Hematopoietic multipotent progenitor cell treated with erythropoietin and hydrocortisone succinate and interleukin-3 and kit ligand, for 6 days (in vitro differentiated cells): ENCODE measurements at regions not wholly inside any gene's neighbourhood (a gene's known extent, or its start where the extent isn't known, plus 50 kb on each side); places are given as distances from the start of the nearest gene placed in this dataset.

Source experiments
- DNase-seq: peaks from one replicate; pipeline ENCODE4 v3.0.0-alpha.2; 2015

DNA sequence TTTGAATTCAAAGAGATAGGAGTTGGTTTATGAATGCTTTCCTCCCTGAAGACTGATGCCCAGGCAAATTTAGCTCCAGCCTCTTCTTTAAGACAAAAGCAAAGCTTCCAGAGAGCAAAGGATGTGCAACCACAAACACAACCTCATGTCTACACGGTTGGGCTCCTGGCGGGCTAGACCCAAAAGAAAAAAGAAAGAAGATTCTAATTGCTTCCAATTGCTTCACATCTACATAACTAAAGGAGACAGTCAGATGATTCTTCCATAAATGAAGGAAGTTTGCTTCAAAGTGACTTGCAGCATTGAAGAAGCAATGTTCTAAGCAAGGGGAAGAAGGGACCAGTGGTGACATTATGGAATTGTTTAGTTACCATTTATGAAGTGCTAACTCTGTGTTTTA, 1603.0 kb upstream of the TENM3 start:
- DNase-seq: no peak

DNA sequence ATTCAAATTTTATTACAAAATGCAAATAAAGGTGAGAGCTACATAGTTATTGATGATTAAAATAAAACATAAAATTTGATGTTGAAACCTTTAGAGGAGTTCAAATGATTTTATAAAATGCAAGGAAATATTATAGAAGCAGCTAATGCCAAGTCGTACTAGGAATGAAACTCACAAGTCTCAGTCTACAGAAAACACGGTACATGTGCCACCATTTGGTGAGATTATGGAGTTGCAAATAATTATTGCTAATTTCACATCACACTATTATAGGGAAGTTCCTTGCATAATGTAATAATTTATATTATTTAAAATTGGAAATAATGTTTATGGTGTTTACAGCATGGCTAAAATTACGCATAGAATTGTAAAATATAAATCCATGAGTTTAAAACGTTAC, 1601.7 kb upstream of the TENM3 start:
- peak; percentile 4 for DNase-seq

- no peak for DNase-seq
Measured at GRCh38 chr4:180642732-180643131, 1600.5 kb upstream of the TENM3 start.

GRCh38 chr4:180650273-180650672, 1592.9 kb upstream of the TENM3 start:
- no peak for DNase-seq

GRCh38 chr4:180652533-180652932, 1590.7 kb upstream of the TENM3 start:
- DNase-seq: no peak

DNA sequence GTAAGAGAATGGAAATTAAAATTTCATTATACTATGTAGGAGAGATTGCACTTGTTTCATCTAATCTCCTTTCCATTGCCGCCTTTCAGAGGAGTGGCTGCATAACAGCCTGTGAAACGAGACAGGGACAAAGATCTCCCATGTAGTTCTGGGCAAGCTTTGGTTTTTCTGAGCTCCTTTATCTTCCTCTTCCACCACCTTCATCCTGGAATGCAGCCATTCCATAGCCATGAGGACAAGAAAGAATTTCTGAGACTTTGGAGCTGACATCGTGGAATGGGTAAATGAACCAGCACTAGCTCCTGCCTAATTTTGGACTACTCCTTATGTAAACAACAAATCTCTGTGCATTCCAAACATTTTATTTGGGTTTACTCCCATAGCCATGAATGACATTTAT, 1587.3 kb upstream of the TENM3 start:
- DNase-seq: no peak

DNA sequence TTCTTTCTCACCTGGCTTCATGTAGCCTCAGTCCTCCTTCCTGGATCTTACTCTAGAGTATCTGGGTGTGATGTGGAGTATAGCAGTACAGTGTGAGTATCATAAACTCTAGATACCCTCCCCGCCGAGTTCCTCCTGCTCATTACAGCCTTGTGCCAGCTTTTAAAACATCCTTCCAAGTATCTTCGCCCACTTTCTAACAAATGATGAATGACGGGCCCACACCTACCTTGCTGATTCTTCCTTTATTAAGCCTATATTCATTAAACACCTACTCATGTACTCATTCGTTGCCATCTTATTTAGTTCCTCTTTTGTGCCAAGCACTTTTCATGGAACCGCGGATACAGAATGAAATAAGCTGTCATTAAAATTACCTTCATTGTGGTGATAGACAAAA, 1585.3 kb upstream of the TENM3 start:
- no peak for DNase-seq

DNA sequence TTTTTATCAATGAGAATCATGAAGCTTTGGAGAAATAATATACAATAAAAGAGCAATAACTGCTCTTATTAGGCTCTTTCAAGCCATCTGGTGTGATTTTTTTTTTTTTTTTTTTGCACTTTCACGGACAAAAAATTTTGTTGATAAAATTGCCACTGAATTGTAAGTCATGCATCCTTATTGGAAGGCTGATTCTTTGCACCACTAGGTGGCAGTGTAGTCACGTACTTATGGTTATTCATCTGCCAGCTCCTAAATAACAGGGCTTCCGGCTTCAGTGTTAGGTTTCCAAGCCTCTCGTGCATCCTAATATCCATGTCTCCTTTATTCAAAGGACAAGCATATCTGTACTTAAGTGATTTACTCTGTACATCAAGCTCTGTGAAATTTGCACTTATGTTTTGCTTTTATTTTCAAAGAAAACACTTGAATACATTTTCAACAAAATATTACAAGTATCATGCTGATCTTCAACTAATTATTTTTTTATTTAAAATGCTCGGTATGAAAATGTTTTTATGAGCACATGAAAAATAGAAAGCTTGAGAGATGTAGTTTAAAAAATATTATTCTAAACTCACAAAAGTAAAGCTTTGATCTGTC, 1578.3 kb upstream of the TENM3 start:
- DNase-seq: peak; percentile 92

DNA sequence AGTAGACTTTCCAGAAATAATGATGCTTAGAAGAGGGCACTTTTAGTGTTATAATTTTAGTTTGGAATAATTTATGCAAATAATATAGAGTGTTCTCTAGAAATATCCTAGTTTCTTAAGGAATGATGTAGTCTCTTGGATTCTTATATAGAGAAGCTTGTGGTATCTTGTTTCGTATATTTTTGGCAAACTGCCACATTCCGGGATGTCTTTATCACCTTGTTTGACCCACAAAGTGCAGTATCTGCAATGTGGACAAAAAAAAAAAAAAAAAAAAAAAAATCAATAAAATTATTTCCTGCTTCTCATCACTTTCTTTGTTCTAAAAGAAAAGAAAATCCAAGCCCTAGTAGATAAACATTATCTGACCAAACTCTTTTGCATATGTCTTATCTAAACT, 1577.7 kb upstream of the TENM3 start:
- DNase-seq: no peak

GRCh38 chr4:180665994-180666824, 1577.0 kb upstream of the TENM3 start:
- peak; percentile 82 for DNase-seq

DNA sequence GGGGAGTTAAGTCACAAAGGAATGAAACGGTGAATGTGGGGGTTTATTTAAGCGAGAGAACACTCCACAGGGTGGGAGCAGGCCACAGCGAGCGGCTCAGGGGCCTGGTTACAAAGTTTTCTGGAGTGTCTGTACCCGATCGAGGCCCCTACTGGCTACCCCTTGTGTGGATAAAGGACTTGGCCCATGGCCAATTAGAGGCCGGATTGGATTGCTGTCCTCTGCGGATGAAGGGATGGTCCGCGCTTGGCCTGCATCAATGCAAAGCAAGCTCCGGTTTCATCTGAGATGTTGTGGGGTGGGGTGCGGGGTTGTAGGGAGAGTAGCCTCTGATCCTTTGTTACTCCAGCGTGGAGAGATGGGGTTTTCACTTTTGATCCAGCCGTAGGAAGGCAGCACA, 1574.5 kb upstream of the TENM3 start:
- DNase-seq: no peak

DNA sequence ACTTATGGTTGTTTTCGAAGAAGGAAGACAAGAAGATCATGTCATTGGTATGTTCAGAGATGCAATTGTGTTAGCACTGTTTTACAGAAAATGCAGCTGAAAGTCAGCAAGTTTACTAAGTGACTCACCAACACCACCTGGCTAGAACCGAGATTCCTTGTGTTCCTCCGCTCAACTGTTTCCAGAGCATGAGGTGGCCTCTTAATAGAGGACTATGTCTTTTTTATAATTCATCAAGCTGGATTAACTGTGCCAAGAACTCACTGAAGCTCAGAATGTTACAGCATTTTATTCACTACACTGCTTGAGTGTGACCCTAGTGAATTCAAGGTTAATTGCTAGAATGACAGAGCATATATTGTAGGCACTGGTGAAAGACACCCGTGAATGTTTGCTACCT, 1573.5 kb upstream of the TENM3 start:
- no peak for DNase-seq

GRCh38 chr4:180674619-180675358, 1568.4 kb upstream of the TENM3 start:
- DNase-seq: no peak

DNA sequence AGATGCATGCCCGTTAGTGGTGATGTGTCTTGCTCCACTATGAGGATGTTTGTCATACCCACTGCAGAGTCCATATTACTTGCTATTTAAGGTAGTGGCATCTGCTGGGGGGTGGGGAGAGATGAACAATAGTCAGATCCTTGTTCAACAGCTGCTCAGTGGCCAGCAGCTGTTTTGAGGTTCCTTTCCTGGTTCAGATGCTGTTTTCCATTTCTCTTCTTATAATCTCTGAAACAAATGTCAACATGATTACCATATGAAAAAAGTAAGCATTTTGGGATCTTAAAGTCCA, 1567.9 kb upstream of the TENM3 start:
- no peak for DNase-seq

GRCh38 chr4:180680305-180680704, 1562.9 kb upstream of the TENM3 start:
- DNase-seq: no peak

- DNase-seq: no peak
Measured at GRCh38 chr4:180682776-180683175, 1560.4 kb upstream of the TENM3 start.

DNA sequence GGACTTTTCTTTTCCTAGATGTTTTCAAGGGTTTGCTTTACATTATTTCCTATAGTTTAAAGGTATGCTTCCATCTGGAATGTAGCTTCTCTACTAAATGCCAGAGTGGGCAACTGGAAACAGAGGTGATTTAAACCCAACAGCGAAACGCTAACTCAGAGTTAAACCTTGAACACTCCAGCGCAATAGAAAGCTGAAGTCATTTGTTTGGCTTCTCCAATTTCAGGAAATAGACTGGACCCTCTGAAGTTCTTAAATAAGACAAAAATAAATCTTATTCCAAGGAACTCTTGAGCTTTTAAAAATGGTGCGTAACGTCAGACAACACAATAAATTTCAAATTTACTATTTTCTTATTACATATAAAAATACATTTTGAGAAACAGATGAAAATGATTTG, 1560.0 kb upstream of the TENM3 start:
- no peak for DNase-seq

DNA sequence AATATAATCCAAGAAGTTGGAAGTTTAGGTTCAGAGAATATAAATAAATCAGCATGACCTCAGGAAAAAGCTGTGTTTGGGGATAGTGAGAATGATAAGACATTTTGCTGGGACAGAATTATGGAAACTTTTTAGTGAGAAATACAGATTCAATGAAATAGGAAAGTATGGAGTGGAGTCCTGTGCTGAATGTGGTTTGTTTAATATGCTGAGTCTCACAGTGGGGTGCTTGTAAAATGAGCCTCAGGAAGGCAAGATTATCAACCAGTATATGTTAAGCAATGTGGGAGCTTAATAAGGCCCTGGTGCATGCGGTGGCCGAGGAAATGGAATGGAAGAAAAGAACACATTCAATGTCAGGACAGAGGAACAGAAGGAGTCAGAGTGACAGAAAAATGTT, 1554.7 kb upstream of the TENM3 start:
- no peak for DNase-seq

GRCh38 chr4:180694875-180695274, 1548.3 kb upstream of the TENM3 start:
- DNase-seq: no peak

- DNase-seq: no peak
Measured at GRCh38 chr4:180695851-180696250, 1547.4 kb upstream of the TENM3 start.

GRCh38 chr4:180696460-180697092, 1546.6 kb upstream of the TENM3 start:
- DNase-seq: no peak

DNA sequence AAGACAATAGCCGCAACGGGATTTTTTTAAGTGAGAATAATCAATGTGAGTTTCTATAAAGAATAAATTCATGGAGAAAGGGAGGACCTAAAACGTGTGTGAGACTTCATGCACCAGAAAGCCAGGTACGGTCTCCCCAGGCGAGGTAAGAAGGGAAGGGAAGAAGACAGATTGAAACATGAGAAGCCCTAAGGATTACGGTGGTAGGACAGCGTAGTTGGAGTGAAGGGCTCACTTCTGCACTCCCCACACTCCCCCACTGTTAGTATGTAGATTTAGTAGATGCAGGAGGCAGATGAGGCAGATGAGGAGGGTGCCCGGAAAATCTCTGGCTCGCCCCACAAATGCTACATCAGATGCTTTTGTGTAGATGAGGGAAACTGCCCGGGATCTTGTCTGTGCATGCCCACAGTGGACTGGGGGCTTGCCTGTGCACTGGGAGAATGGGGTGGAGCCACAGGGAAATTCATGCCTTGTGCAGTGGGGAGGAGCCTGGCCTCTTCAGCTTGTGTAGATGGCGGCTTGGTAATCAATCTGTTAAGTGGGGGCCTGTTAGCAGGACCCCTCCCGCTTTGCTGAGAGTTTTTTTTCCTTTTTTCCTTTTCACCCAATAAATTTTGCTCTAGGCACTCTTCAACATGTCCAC, 1544.5 kb upstream of the TENM3 start:
- no peak for DNase-seq

DNA sequence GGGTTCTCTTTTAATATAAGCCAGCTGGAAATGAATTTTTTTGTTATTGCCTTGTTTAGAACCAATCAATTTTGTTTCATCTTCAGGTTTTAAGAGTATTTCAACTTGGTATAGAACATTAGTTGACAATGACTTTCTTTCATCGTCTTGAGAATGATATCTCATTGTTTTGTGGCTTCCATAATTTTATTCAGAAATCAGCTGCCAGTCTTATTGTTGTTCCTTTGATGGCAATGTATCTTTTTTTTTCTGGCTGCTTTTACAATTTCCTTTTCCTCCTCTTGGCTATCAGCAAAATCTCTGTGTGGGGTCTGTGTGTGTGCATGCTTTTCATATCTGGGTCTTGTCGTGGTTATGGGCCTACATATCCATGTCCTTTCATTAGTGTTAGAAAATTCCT, 1536.4 kb upstream of the TENM3 start:
- DNase-seq: peak; percentile 0
